ENCODE measurements at regions not wholly inside any gene's neighbourhood (a gene's known extent, or its start where the extent isn't known, plus 50 kb on each side); places are given as distances from the start of the nearest gene placed in this dataset.

DNA sequence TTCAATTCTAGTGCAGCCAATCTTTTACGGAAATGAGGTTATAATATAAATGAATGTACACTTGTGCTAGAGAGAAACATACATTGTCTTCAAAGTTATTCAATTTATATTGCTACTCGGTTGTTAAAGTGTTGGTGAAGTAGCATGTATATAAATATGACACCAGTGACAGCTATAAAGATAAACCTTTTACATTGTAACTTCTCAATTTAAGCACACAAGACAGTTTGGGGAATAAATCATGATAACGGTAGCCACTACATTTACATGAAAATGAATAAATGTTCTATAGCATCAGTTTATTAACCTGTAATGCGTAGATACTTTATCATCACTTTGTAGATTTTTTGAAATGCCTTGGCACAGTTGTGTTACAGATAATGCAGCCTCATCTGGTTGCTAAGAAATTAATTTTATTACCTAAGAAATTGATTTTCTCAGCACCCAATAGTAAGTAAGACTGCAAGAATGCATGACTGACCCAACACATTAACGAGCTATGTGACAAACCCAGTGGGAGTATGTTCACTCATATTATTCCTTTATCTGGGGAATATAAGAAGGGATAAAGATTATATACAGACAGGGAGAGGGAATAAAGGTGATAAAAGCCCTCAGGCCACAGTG lies 283.9 kb upstream of the NPVF start:
- DNase-seq: no peak

DNA sequence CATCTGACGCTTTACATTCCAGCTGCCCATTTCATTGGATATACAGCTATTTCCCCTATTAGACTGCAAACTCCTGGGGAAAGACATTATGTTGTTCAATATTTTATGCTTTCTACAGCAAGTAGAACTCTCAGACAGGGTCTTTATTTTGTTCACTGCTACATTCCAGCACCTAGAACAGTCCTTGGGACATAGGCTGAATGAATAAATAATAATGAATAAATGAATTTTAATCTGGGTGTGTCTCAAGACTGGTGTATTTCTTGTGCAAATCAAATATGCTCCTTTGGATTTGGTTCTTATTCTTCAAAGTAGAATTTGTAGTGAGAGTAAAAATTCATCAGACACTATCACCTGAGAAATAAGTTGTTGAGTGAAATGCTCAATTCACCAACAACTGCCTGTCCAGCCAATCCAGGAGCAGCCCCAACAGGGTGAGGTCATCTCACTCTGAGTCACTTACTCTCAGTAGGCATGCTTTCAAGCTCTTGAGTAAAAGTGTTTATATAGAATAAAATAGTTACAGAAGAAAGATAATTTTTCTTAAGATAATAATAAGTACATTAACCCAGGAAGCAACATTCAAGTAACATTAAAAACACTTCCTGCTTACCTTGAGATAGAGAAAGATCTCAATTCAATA lies 287.5 kb upstream of the NPVF start:
- no peak for DNase-seq

DNA sequence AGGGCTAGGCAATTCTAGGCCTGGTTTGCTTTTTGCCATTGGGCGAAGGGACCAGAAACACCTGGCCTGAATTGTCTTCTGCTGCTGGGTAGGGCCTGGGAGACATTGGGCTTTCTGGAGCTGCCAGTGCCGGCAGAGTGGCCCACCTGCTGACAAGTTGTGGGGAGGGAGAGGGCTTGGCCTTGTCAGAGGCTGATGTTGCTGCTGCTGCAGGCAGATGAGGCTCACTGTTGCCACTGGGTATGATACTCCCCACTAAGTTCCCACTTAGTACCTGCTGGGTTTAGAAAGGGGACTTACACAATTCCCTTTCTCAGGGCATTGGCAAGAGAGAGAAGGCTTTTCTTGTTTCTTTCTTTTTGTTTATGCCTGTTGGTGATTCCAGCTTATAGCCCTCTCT lies 289.6 kb upstream of the NPVF start:
- no peak for DNase-seq

DNA sequence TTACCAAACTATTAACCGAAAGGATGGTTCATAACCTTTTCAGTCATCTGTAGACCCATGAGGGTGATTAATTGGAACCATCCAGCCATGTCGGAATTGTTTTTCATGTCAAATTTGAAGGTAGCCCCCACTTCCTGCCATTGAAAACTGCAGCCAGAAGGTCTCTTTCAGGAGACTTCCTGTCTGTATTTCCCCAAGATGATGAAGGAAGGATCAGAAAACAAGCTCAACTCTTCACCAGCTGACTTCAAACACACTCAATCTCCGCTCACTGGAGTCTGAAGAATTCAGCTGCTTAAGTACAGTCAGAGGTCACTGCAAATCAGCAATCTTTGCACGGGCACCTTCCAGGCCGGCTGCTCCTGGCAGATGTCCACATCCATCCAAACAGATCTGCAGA lies 291.7 kb upstream of the NPVF start:
- DNase-seq: no peak

DNA sequence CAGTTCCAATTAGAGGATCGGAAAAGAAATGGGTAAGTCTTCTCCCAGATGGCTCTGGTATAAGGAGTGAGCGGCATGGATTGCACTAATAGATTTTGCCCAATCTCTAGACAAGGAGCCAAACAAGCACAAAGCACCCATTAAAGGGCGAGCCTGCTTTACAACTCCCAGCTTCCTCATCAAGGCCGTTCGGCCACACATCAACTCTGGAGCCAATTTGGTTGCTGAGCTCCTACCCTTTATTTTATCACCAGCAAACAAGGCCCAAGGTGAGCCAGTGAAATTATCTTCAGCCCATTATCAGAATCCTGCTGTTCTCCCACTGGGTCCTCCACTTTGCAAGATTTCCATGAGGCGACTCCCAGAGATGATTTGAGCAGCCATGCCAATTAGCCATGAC lies 292.2 kb upstream of the NPVF start:
- no peak for DNase-seq

DNA sequence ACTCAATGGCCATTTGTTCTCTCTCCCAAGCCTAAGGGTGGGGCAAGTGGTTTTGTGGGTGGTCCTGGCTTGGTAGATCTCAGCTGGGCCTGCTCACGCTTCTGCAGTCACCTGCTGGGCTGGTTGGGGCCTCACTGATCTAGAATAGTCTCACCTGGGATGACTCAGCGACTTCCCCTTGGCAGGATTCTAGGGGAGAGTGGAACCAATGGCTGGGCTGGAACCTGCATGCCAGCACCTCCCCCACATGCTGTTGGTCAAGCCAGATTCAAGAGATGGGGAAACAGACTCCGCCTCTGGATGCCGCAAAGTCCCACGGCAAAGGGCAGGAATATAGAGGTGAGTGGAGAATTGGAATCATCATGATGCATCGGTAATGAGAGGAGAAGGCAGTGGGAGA lies 292.9 kb upstream of the NPVF start:
- no peak for DNase-seq

DNA sequence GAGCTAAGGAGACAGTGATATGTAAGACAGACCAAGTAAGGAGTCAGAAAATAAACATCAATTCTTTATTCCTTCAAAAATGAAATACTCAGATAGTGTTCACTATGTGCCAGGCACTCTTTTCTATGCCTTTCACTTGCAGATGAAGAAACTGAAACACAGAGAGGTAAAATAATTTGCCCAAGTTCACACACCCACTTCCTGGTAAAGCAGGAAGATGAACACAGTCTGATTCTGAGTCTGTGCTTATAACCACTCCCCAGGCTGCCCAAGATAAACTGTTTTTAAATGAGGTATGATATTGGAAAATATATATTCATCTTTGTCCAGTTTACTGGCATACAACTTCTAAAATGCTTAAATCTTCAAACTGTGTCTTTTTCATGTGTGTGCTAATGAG lies 294.4 kb upstream of the NPVF start:
- DNase-seq: no peak

DNA sequence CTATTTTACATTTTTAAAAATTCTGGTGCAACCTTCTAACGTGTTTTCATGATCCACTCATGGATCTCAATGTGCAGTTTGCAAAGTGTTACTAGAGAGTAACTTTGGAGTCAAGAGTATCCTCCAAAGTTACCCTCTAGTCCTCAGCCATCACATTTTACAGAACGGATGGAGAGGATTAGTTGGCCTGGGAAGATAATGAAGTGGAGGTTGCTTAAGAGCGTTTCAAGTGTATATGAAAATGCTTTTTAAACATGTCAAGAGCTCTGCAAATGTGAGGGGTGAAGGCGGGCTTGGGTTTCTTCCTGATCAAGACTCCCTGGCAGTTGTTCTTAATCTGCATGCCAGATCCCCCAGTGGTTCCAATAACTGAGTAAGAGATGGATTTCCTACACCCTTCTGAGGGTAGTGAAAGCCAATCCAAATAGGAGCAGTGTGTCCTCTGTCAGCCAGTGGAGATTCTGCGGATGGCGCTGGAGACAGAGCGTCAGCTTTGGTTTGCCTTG lies 299.4 kb upstream of the NPVF start:
- DNase-seq: no peak

DNA sequence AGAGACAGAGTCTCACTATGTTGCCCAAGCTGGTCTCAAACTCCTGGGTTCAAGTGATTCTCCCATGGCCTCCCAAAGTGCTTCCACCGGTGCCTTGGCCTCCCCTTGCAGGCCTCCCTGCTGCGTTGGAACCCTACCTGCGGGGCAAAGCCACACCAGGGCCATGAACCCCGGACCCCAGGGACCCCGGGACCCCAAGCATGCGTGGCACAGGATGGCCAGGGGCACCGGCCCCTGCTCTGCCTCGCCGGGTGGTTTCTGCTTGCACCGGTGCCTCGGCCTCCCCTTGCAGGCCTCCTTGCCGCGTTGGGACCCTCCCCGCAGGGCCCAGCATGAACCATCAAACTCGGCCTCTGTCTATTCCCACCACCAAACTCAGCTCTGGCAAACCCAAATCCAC lies 301.0 kb upstream of the NPVF start:
- no peak for DNase-seq

DNA sequence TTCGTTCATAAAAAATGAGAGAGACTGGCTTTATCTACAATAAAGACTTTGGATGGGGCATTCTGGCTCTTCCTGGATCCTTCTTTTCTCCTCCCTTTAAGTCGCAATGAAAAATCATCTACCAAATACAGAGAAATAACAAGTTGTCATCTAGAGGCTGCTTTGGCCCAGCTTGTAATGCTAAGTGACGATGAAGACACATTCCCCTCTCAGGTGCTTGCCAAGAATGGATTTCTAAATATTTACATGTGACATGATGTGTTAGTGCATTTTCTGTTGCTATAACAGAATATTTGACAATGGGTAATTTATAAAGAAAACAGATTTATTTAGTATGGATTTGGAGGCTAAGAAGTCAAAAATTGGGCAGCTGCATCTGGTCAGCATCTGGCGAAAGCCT lies 308.6 kb upstream of the NPVF start:
- no peak for DNase-seq

DNA sequence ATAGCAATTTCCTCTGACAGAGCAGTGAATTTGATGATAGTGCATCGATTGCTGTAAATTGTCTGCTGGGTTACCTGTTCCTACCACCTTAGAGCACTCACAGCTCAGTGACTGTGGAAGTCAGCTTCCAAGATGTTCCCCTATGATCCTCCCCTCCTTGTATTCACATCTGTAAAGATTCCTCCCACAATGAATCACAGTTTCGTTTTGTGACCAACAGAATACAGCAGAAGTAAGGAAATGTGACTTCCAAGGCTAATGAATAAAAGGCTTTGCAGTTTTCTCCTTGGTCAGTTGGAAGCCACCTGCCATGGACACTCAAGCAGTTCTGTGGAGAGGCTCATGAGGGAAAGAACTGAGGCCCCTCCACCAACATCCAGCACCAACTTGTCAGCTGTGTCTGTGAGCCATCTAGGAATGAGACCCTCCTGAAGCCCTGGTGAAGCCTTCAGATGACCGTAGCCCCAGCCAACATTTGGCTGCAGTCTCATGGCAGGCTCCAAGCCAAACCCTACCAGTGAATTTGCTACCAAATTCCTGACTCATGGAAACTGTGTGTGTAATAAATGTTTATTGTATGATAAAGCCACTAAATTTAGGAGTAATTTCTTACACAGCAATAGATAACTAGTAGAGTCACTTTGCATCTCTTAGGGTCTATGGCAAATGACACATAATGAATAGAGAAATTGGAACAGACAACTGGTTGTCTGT lies 309.5 kb upstream of the NPVF start:
- no peak for DNase-seq

DNA sequence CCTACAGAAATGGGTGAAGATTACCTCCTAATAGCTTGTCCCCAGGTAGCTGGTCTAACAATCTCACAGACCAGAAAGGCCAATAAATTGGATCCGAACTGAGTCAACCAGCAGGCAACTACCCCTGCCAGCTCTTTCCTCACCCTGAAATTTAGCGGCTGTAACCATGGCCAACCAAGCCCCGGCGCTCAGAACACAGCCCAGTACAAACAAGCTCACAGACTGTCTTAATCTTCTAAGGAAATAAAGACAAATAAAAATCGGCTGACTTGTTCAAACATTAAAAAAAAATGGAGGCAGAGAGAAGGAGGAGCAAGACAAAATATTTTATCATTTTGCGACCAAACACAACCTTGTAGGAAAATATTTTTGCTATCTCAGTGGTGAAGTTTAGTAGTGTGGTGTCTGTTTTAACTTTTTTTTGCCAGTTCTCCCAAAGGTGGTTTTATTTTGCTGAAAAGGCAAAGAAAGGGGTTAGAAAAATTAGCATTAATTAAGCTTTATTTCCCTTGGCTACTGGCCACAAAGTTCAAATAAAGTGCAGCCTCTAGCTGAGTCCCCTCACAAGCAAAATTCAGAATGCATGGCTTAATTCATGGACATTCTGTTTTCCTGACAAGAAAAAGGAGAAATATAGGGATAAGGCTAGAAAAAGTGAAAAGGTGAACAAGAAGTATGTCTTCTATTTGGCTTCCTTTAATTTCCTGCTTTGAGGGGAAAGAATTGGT lies 313.0 kb upstream of the NPVF start:
- DNase-seq: no peak

DNA sequence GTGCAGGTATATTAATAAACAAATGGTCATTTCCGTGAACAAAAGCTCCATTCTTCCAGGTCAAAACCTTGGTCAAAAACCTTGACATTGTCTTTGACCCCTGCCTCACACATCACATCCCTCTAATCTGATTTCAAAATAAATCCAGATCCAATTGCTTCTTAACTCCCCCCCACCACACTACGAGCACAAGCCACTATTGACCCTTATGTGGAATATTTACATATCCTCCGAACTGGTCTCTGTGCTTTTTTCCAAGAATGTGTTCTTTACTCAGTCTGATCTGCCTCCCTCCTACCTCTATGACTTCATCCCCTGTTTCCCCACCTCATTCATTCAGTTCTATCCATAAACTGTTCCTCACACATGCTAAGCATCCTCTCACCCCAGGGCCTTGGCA lies 313.6 kb upstream of the NPVF start:
- DNase-seq: no peak

DNA sequence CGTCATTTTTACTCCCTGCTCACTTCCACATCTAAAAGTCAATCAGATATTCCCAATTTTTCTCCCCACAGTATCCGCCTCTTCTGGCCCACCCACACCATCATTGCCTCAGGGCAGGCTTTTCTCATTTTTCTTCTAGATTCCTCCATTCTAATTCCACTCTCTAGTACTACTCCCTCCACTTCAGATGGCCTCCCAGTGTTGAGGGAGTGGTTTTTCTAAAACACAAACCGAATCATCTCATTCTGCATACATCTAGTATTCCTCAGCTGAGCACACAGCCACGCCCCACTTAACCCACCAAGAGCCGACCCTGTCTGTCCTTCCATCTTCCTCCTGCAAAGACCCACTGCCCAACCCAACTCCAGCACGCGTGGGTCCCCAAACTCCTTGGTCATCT lies 314.9 kb upstream of the NPVF start:
- DNase-seq: no peak

DNA sequence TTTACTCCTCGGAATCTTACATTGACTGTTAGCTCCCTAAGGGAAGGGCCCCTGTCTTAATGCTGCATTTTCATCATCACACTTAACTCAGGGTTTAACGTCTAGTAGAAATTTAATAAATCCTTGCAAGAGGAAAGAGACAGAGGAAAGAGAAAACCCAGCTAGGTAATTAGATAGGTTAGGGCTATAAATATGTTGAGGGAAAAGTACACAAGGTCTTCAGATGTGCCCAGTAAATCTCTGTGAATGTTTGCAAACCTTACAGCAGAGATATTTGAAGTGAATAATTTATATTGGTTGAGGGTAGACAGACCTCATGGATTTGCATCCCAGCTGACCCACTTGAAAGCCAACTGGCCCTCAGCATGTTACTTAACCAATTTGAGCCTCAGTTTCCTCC lies 315.5 kb upstream of the NPVF start:
- no peak for DNase-seq

DNA sequence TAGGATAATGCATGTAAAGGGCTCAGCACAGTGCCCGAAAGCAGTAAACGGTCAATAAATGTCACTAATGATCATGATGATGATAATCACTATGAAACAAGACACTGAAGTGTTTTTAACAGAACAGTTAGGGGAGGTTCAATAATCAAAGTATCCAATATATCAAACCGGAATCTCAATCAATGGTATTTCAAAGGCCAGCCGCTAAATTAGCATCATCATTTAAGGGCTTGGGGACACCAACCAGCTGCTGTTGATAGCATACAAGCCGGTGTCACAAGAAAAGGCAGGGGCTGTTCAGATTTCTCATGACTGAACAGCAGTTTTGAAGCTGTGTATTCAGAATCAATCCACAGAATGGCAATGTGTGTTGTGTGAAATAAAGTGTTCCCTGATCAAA lies 316.0 kb upstream of the NPVF start:
- DNase-seq: no peak

DNA sequence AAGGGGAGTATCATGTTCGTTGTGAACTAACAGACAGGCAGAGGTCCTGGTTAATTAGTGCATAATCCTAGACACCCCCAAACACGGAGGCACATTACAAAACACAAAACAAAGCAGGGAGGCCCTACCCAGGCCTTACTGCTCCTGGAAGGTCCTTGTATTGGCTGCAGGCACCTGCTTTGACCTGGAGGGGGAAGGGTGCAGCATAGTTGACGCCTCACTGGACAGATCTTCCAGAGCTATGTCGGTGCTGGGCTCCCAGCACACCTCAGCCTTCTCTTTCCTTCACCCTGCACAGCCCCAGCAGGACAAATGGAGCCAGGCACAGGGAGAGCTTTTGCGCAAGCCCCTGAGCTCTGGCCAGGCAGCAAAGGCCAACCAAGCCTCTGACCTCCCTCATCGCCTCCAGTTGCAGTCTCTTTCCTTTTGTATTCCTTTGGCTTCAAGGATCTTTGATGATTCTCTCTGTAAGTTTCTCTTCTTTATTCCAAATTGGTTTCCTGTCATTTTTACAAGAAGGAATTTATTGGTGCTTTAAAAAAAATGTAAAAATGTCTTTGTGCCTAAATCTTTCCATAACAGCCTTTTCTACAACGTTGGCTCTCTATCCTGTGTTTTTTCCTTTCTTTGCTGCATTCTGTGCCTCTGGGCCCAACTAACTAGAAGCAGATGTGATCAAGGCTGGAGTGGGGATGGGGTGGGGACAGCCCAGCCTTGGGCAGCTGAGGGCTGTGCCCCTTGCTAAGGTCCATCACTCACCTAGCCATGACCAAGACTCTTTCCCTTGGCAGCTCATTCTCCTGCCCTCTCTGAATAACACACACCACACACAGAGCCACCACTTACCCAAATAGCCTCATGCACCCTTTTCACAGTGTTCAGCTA lies 317.1 kb upstream of the NPVF start:
- DNase-seq: no peak

DNA sequence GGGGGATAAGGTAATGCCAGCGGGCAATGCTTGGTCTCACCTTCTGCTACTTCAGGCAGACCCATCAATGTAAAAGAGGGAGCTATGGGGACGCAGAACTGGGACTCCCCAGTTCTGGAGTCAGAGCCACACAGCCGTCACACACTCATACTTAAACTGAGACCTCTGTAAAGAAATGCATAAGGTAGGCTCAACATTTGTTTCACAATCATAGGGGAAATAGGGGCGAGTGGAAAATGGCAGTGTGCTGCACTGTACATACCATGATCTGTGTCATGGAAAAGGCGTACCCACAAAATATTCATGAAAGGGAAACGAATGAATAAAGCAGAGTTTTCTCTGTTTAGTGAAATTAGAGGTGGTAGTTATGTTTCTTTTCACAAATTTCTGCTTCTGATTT lies 318.0 kb upstream of the NPVF start:
- DNase-seq: no peak

DNA sequence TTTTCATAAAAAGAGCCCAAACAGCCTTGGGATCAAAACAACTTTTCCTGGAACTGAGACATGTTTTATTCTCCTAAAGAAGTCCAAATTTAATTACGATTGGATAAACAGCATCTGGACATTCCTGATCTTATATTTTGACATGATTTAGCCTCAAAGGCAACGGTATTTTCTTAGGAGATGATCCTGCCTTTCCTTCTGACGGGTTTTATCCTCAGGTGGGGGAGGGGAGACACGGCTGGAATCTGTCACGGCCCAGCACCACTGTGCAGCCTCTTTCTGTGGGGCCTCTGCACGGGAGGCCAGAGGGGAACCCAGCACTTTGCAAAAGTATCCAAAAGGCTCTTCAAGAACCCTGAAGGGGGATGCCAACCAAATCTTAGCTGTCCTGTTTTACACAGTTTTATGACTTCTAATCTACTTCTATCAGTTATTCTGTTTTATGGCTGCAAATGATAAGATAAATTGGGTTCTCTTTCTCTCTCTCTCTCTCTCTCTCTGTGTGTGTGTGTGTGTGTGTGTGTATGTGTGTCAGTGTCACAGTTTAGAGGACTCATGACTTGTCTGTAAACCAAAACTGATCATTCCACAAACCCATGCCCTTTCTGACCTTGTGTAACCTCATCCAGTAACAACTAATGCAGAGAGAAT lies 321.1 kb upstream of the NPVF start:
- no peak for DNase-seq

DNA sequence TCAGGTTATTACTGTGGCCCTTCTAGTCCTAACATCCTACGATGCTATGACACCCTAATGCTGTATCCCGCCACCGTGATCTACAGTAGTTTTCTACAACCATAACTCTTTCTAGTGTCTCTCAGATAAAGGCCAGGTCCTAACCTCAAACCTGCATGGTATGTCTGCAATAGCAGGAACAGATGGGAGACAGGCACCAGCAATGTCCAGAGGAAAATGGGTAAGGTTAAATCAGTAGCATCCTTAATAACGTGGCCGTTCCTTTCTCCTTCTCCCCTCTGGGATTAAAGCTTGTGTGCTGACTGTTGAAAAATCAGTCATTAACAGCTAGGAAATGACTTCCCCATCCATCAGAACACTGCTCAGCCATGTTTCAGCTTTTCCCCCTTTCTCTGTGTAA lies 321.9 kb upstream of the NPVF start:
- DNase-seq: no peak

DNA sequence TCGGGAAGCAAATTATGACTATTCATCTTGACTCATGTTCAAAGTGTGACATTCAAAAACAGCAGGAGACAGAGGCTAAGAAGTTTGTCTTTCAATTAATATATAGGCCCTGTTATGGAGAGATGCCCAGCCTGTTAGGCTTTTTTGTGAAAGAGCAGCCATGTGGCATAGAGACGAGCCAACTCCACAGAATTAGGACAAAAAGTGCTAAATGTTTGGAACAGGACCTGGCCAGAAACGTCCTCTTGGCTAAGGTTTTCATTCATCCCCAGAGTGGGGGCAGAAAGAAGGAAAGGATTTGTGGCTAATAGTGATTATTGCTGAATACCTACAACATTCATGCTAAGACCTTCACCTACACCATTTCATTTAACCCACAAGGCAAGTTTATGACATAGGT lies 324.7 kb upstream of the NPVF start:
- no peak for DNase-seq
